ENCODE measurements at regions not wholly inside any gene's neighbourhood (a gene's known extent, or its start where the extent isn't known, plus 50 kb on each side); places are given as distances from the start of the nearest gene placed in this dataset.

DNA sequence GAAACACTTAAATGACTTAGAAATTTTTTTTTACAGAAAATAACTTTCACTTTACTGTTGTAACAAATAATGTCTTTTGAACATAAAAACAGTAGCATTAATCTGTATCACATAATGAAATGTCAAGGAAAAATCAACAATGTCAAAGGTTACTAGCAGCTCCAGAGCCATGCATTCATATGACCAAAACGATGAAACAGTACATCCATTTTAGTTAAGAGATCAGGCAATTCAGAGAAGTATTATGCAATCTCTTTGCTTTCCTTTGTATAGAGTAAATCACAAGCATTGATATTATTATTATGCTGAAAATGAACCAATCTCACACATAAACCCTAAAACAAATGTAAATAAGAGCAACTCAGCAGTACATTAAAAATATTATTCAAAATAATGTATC lies 748.9 kb downstream of the PLA2G4A start:
- Histone ChIP-seq H3K4me3 (ENCODE audit: low read length) (no peak overlapping the region), H3K4me2 (ENCODE audit: low read length) (no peak overlapping the region), H3K9me2 (ENCODE audit: insufficient read depth, low read length) (no peaks in the 10 kb centered on the region), H2AFZ (ENCODE audit: low read depth, low read length) (no peak overlapping the region), H3F3A (ENCODE audit: insufficient read depth, low read length, poor library complexity, severe bottlenecking) (no peaks in the 10 kb centered on the region), H3K9ac (ENCODE audit: low read length) (no peak overlapping the region), H3K27me3 (ENCODE audit: insufficient read depth, low read depth, low read length) (no peaks in the 10 kb centered on the region), H3K79me2 (replicated peaks; ENCODE audit: insufficient read depth, low read length) (no peaks in the 10 kb centered on the region), H3K27ac (ENCODE audit: low read length) (no peak overlapping the region), H3K36me3 (ENCODE audit: insufficient read depth, low read length) (no peaks in the 10 kb centered on the region), H4K20me1 (ENCODE audit: insufficient read depth) (no peaks in the 10 kb centered on the region), H3K9me3 (ENCODE audit: low read length) (no peaks in the 10 kb centered on the region)
- TF ChIP-seq POLR2AphosphoS5 (IDR thresholded peaks at IDR 0.05) (no peak), EP300 (conservative IDR thresholded peaks at IDR 0.05; ENCODE audit: poor library complexity, severe bottlenecking) (no peak), SMC3 (conservative IDR thresholded peaks at IDR 0.05; ENCODE audit: poor library complexity) (no peak), EZH2 (IDR thresholded peaks at IDR 0.05; ENCODE audit: borderline replicate concordance, insufficient read depth, low read length, poor library complexity, severe bottlenecking) (no peak), RAD21 (conservative IDR thresholded peaks at IDR 0.05) (no peak), TAF1 (IDR thresholded peaks at IDR 0.05; ENCODE audit: low read depth) (no peak), REST (IDR thresholded peaks at IDR 0.05; ENCODE audit: borderline replicate concordance) (no peak), MXI1 (conservative IDR thresholded peaks at IDR 0.05; ENCODE audit: poor library complexity, severe bottlenecking) (no peak)
- TF ChIP-seq, protein P1, sequence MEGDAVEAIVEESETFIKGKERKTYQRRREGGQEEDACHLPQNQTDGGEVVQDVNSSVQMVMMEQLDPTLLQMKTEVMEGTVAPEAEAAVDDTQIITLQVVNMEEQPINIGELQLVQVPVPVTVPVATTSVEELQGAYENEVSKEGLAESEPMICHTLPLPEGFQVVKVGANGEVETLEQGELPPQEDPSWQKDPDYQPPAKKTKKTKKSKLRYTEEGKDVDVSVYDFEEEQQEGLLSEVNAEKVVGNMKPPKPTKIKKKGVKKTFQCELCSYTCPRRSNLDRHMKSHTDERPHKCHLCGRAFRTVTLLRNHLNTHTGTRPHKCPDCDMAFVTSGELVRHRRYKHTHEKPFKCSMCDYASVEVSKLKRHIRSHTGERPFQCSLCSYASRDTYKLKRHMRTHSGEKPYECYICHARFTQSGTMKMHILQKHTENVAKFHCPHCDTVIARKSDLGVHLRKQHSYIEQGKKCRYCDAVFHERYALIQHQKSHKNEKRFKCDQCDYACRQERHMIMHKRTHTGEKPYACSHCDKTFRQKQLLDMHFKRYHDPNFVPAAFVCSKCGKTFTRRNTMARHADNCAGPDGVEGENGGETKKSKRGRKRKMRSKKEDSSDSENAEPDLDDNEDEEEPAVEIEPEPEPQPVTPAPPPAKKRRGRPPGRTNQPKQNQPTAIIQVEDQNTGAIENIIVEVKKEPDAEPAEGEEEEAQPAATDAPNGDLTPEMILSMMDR (IDR thresholded peaks at IDR 0.05; ENCODE audit: poor library complexity, severe bottlenecking), result no peak

DNA sequence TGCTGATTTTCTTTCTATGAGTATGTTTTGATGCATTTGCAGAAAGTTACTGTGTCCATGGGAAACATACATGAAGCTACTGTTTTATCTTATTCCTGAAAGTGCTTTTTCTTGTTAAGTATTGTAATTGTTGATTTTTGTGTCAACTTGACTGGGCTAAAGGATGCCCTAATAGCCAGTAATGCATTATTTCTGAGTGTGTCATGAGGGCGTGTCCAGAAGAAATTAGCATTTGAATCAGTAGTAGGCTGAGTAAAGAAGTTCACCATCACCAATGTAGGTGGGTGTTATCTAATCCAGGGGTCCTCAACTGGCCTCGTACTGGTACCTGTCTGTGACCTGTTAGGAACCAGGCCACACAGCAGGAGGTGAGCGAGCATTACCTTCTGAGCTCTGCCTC lies 760.2 kb downstream of the PLA2G4A start:
- no peak overlapping the region for H3K4me2 ChIP-seq (ENCODE audit: low read length)
- no peaks in the 10 kb centered on the region for H3F3A ChIP-seq (ENCODE audit: insufficient read depth, low read length, poor library complexity, severe bottlenecking)
- no peak overlapping the region for H3K27ac ChIP-seq (ENCODE audit: low read length)
- no peaks in the 10 kb centered on the region for H3K27me3 ChIP-seq (ENCODE audit: insufficient read depth, low read depth, low read length)
- no peaks in the 10 kb centered on the region for H3K9me3 ChIP-seq (ENCODE audit: low read length)
- H3K9ac ChIP-seq (ENCODE audit: low read length), result no peak overlapping the region
- H3K79me2 ChIP-seq (replicated peaks; ENCODE audit: insufficient read depth, low read length), result no peaks in the 10 kb centered on the region
- no peak overlapping the region for H3K4me3 ChIP-seq (ENCODE audit: low read length)
- no peaks in the 10 kb centered on the region for H4K20me1 ChIP-seq (ENCODE audit: insufficient read depth)
- H3K9me2 ChIP-seq (ENCODE audit: insufficient read depth, low read length), result no peaks in the 10 kb centered on the region
- no peaks in the 10 kb centered on the region for H3K36me3 ChIP-seq (ENCODE audit: insufficient read depth, low read length)
- no peak overlapping the region for H2AFZ ChIP-seq (ENCODE audit: low read depth, low read length)
- TF ChIP-seq REST (IDR thresholded peaks at IDR 0.05; ENCODE audit: borderline replicate concordance) (no peak), RAD21 (conservative IDR thresholded peaks at IDR 0.05) (no peak), TAF1 (IDR thresholded peaks at IDR 0.05; ENCODE audit: low read depth) (no peak), POLR2AphosphoS5 (IDR thresholded peaks at IDR 0.05) (no peak)
